ENCODE measurements at regions not wholly inside any gene's neighbourhood (a gene's known extent, or its start where the extent isn't known, plus 50 kb on each side); places are given as distances from the start of the nearest gene placed in this dataset.

DNA sequence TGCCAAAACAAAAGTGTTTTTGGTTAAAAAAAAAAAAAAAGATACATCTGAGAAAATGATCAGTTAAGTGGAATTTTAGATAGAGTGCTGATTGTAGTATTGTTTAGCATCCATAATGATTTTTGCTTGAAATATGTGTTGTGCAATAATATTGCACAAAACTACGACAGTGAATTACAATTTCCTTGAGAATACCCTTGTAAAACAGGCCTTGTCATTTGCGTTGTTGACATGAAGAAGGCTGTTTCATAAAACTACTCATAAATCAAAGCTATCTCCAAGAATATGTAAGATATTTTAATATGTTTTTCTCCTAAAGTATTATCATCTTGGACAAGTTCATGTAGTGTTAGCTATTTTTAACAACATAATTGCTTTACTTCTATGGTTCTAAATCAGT, 1077.0 kb downstream of the LRFN5 start:
- no peak for DNase-seq

DNA sequence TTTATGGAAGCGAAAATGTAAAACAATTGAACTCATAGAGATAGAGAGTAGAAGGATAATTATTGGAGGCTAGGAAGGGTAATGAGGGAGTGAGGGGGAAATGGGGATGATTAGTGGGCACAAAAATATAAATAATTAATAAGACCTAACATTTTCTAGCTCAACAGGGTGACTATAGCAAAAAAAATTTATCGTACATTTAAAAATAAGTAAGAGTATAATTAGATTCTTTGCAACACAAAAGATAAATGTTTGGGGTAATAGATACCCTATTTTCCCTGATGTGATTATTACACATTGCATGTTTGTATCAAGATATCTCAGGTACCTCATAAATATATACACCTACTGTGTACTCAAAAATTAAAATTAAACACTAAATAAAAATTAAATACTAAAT, 1070.0 kb downstream of the LRFN5 start:
- no peak for DNase-seq

DNA sequence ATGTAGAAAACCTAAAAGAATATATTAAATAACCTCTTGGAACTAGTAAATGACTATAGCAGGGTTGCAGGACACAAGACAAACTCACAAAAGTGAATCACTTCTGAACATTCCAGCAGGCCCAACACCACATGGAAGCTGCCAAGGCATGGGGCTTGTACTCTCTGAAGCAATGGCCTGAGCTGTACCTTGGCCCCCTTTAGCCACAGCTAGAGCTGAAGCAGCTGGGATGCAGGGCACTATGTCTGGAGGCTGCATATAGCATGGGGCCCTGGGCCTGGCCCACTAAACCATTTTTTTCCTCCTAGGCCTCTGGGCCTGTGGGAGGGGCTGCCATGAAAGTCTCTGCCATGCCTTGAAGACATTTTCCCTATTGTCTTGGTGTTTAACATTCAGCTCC, 1067.3 kb downstream of the LRFN5 start:
- DNase-seq: no peak

DNA sequence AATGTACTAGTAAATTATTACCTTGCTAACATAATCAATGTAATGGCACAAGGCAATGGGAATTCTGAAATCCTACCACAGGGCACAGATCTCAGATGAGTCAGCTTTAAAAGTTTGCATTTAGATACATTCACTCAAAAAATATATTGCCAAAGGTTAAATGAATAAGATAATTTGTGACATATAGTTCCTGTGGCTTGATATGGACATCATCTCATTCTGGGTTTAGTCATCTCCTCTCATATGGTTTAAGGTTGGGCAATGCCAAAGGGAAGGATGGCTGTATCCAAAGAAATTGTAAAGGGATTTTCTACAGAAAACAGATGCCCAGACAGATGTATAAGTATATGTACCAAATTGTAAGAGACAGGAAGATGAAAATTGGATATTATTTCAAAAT, 1065.0 kb downstream of the LRFN5 start:
- DNase-seq: no peak

DNA sequence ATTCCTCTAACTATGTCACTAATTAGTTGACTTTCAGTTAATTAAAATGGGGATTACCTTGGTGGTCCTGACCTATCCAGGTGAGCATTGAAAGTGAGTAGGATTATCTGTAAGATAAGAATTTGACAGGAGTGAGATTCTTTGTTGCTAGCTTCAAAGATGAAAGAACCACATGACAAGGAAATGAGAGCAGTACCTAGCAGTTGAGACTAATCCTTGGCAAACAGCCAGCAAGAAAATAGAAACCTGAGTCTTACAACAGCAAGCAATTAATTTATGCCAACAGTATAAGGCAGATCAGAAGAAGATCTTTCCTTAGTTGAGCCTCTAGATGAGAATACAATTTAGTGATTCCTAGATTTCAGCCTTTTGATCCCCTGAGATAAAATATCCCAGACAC, 1058.4 kb downstream of the LRFN5 start:
- peak; percentile 72 for DNase-seq

DNA sequence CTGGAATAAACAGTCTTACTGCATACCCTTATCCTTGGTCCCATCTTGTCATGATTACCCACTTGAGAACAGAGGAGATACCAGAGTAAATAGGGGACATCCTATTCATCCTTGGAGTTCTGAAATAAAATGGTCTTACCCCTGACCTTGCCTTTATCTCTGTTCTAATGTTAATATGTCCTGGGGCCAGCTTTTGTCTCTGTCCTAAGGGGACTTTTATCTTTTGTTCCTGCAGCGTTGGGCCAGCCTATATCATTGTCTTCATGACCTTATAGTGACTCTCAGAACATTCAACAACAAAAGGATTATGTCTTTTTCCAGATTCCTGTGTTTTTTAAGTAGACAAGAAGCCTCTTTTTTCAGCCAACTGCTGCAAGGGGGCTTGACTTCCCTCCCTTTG, 1057.5 kb downstream of the LRFN5 start:
- no peak for DNase-seq

DNA sequence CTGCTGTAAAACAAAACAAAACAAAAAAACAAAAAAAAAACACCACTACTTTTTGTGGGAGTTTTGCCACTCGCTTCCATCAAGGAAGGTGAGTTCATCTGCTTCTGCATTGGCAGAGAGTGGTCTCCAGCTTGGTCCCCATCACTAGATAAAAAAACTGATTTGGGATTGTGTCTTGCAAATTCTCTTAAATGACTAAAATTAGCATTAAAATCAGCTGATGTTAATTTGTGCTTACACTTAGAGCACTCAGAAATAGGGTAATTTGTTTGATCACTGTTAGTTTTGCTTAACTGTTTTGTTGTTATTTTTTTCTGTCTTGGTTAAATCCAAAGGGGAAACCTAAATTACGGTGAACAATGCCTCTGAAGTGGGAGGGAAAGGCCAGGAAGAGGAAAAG, 1048.0 kb downstream of the LRFN5 start:
- DNase-seq: no peak

DNA sequence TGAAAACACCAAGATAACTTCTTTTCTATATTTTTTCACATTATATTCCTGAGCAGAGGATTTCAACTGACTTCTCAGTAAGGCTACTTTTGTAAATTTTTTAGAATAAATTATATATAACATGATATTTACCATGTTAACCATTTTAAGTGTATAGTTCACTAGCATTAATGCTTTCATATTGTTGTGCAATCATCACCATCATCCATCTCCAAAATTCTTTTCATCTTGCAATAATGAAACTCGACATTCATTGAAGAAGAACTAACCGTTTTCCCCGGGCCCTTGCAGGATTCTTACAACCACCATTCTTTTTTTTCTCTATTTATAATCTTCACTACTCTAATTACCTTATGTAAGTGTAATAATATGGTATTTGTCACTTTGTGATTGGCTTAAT, 1036.1 kb downstream of the LRFN5 start:
- no peak for DNase-seq

DNA sequence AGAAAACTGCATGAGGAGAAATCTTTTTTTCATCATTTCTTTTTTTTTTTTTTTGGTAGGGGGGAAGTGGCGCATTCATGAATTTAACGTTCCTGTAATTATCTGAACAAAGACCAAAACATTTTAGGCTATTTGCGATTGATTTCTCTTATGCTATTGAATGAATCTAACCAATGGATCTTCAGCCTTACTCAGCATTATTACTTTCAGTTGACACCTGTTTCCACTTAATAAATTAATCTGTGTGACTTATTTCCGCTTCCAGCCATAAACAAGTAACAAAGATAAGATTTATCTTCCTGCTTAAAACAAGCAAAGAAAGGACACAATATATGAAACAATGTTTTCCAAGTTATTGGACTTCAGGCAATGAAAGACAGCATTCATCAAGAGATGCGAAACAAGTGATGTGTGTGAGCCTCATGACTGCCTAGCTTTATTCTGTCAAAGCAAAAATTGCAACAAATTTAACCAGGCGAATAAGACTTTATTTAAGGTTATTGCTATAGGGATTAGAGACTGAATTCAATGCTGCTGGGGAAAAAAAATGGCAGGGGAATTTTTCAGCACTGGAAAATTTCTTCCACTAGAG, 1026.9 kb downstream of the LRFN5 start:
- DNase-seq: no peak

DNA sequence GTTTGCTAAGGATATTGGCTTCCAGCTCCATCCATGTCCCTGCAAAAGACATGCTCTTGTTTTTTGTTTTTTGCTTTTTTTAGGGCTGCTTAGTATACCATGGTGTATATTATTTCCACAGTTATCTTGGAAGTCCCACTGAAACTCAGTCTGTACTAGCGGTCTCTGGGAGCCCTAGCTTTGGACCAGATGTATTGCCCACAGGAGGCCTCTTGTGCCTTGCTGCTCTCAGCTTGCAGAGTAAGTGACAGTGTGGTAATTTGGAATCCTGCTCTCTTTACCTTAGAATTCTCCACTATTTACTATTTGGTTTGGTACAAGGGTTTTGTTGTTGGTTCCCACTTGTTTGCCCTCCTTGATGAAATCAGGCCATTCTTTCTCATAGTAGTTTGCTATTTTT, 1022.9 kb downstream of the LRFN5 start:
- DNase-seq: no peak

DNA sequence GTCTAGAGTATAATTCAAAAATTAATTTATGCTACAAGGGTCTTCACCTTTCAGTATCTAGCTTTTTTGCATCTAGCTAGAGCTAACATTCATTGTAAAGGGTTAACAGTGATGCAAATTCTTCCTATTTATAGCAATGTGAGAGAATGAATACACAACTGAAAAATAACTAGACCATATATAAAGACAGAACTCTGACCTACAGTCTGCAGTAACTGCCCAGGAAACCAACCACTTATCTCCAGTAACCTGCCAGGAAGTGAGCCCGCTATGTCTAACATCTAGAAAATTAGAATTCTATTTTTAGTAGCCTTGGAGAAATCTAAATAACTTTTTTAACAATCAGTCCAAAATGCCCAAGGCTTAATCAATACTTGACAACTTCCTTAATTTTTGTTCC, 1021.9 kb downstream of the LRFN5 start:
- DNase-seq: no peak

DNA sequence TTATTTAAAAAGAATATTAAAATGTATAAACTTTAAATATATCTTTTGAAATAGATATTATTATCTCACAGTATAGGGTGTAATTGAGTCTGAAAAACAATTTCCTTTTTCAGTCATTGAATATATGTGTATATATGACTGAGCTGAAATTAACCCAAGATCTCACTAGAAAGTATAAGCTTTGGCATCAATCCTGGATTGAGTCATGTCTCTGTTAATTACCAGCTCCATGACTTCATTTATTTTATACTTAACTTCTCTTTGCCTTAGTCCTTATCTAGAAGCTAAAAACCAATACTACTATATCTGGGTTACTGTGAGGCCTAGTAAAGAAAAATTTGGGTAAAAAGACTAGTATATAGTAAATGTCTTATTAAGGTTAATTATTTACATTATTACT, 1020.3 kb downstream of the LRFN5 start:
- no peak for DNase-seq

DNA sequence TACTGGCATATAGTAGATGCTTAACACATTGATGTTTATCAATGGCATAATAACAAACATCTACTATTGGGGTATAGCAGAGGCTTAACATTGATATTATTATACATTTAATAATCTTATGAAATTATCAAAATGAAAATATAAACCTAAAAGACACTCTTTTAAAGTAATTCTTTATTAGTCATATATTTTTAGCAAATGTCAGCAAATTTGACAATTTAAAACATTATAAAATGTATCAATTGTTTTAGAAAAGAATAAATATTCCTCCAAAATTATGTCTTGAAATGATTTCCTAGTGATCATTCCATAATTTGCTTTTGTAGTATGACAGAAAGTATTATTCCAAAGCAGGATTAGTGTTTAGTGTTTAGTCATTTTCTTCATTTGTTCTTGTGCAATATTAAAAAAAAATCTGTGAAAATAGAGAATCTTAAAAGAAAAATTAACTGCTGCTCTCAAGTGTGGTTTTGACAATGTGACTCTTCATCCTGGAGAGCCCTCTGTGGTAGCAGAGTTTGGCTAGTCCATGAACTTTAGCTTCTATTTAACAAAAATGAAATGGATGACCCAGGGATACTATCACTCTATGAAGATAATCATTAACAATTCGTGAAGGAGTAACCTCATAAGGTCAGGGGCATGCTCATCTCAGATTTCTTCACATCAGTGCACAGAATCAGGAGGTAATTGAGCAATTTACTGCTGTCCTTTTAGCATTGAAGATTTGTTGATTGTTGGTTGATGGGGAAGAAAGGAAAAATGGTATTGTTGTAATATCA, 1018.5 kb downstream of the LRFN5 start:
- no peak for DNase-seq

DNA sequence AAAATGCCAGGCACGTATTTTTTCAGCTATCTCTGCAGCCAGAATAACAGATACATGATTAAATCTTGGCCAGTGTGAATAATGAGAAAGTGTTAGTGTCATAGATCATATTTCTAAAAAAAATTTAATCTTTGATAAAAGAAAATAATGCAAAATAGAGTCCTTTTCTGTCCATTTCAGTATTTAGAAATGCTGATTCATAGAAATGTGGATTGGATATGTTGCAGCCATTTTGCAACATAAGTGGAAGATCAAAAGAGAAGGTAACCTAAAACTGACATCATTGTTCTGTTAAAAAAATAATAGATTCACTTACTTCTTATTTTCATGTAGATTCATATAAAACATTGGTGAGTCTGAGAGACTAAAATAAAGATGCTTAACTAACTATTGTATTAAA, 1010.3 kb downstream of the LRFN5 start:
- no peak for DNase-seq

DNA sequence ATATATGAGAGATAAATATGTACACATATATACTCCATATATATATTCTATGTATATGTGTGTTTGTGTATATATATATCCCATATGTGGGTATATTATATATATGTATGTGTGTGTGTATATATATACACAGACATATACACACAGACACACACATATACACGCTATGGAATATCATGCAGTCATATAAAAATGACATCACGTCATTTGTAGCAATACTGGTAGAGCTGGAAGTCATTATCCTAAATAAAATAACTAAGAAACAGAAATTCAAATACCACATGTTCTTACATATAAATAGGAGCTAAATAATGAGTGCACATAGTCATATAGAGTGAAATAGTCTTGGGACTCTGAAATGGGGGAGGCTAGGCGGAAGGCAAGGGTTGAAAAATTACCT, 1000.2 kb downstream of the LRFN5 start:
- DNase-seq: no peak

DNA sequence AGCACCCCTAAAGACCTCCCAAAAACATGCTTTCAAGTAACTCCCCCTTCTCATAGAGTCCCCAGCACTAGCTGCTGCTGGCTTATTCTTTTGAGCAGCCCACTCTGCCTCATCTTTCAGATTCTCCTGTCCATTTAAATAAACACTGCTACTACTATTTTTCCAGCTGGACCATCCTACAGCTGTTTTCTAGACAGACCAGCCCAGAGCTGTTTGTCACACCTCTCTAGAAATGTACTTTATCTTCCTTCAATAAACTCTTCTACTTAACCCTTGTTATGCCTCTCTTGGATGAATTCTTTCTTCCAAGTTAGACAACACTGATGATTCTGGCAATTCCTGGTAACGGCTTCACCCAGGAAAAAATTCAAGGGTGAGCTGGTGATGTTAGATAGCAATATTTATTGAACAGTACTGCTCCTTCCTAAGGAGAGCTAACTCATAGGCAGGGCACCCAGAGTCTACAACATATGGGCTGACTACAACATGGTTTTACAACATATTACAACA, 995.7 kb downstream of the LRFN5 start:
- no peak for DNase-seq

DNA sequence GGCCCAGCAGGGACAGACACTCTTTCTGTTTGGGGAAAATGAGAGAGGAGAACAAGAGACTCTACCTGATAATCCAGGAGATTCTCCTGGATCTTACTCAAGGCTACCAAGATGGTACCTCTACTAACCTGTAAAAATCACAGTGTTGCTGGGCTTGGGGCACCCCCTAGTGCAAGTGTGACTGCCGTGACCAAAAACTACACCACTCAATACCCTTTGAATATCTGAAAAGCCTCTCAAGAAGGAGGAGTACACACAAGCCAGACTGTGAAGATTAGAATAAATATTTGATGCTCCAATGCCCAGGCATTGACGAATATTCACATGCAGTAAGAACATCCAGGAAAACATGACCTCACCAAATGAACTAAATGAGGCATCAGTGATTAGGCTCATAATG, 965.4 kb downstream of the LRFN5 start:
- no peak for DNase-seq

DNA sequence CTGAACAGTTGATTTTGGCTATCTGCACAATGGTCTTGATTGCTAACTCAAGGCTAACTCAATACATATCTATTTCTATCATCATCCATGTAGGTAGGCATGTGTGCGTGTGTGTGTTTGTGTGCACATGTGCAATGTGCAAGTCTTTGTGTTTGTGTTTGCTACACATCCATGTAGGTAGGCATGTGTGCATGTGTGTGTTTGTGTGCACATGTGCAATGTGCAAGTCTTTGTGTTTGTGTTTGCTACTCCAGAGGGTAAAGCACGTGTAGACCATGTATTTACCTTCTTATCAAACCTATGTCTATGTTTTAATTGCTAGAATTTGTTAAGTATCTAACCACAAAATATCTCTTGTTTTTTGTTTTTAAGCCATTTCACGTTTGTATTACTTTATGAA, 962.6 kb downstream of the LRFN5 start:
- no peak for DNase-seq

DNA sequence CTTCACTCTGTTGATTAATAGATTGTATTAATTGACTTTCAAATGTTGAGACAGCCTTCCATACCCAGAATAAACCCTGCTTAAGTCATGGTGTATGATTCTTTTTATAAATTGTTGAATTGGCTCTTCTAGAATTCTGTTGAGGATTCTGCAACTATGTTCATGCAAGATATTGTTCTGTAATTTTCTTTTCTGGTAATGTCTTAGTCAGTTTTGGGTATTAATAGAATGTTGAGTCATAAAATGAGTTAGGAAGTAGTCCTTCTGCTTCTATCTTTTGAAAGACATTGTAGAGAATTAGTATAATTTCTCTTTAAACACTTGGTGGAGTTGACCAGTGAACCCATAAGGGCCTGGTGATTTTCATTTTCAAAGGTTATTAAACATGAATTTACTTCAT, 958.9 kb downstream of the LRFN5 start:
- DNase-seq: no peak

DNA sequence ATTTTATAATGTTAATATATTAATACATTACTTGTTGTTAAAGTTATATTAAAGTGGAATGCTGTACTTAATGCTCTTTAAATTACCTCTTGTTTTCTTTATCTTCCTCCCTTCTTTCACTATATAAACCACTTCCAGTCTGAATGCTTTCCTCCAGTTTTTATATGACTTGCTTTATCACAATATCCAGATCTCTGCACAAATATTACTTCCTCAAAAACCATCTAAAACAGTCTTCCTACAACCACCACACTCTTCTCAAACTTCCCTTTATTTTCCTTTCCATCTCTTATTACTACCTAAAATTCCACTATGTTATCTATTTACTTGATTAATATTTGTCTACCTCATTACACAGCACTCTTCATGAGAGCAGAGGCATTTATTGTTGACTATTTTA, 956.6 kb downstream of the LRFN5 start:
- no peak for DNase-seq

DNA sequence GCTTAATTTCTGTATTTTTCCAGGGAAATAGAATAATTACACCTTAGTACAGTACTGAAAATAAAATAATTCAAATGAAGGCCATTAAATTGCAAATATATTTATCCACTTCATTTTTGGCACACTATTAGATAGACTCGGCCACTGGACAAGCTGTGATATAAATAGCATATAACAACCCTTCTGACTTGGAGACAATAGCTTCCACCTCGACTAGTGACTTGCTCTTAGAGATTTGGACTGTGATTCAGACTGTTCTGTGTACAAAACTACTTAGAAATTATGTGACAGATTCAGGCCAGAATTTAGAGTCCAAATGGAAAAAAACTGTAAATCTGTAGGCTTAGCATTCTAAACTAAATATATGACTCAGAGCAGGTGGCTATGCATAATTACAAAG, 949.9 kb downstream of the LRFN5 start:
- DNase-seq: no peak

DNA sequence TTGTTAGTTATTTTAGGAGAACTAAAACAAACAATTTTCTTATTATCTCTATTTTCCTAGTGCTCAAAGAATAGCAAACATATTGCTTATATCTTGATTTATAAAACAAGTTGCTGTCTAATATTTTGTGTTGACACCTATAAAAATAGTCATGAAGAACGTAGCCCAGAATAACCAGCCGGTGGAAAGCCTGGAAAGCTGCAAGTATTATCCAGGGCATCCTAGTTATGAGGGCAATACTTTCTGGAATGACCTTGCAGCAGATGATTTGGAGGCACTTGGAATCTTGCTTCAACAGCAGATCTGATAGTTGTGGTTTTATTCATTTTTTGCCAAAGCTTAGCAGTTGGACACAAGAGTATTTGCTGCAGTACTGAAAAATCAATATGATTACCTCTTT, 948.7 kb downstream of the LRFN5 start:
- no peak for DNase-seq

DNA sequence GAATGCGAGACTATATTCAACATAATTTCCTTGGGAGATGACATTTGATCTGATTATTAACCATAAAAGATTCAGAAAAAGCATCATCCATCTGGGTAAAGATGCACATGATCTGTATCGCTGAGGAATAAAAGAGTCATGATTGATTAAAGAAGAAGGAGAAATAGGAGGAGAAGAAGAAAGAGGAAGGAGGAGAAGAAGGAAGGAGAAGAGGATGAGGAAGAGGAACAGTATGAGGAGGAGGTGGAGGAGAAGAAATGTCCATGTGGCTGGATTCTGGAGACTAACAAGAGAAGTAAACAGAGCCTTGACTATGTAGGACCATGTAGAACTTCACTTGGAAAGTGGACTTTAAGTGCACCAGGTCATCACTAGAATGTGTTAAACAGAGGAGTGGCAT, 947.4 kb downstream of the LRFN5 start:
- DNase-seq: no peak

DNA sequence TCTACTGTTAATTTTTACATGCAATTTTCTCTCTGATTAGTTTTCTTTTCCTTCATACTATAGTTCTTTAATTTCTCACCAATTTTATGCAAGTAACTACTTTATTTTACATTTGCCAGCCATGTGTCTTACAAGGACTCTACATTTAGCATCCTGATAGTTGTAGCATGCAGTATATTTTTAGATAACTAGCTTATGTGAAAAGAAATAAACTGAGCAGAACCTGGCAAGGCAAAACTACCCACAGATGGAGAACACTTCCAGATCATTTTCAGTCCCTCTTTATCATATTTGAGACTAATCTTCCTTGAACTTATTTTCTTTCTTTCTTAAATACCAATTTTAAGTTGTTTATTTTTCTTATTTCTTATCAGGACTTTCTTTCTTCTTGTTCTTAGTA, 943.6 kb downstream of the LRFN5 start:
- no peak for DNase-seq

DNA sequence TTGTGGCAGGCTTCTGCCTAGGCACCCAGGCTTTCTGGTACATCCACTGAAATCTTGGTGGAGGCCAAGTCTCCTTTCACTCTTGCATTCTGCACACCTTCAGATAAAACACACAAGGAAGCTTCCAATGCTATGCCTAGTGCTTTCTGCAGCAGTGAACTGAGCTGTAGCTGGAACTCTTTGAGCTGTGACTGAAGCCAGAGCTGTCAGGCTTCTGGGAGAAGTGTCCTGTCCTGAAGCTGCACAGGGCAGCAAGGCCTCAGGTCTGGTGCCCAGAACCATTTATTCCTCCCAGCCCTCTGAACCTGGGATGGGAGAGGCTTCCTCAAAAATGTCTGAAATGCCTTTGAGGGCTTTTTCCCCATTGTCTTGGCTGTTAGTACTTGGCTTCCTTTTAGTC, 941.7 kb downstream of the LRFN5 start:
- DNase-seq: no peak
